ENCODE measurements at regions not wholly inside any gene's neighbourhood (a gene's known extent, or its start where the extent isn't known, plus 50 kb on each side); places are given as distances from the start of the nearest gene placed in this dataset.

DNA sequence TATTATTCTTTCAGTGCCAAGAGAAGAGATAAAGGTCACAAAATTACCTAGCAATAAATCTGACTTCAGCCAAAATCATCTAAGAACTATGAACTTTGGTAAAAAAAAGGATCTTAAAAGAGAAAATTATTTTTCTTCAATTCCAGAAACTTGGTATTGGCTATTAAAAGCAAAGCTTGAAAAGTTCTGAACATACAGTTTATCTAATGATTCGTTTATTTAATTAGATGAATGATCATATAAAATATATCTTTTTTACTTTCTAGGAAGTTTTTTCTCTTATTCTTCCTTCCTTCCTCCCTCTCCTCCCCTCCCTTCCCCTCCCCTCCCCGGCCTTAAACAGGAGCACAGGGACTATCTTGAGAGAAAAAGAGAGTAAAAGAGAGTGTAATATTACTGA lies 536.1 kb downstream of the SOX11 start:
- Histone ChIP-seq H4K20me1 (ENCODE audit: insufficient read depth) (no peaks in the 10 kb centered on the region), H3F3A (ENCODE audit: insufficient read depth, low read length, poor library complexity, severe bottlenecking) (no peaks in the 10 kb centered on the region), H3K27ac (ENCODE audit: low read length) (no peak overlapping the region), H3K9ac (ENCODE audit: low read length) (no peak overlapping the region), H3K36me3 (ENCODE audit: insufficient read depth, low read length) (no peaks in the 10 kb centered on the region), H3K4me2 (ENCODE audit: low read length) (no peak overlapping the region), H3K27me3 (ENCODE audit: insufficient read depth, low read depth, low read length) (no peaks in the 10 kb centered on the region), H2AFZ (ENCODE audit: low read depth, low read length) (no peak overlapping the region), H3K9me2 (ENCODE audit: insufficient read depth, low read length) (no peaks in the 10 kb centered on the region), H3K79me2 (replicated peaks; ENCODE audit: insufficient read depth, low read length) (no peaks in the 10 kb centered on the region), H3K9me3 (ENCODE audit: low read length) (no peaks in the 10 kb centered on the region), H3K4me3 (ENCODE audit: low read length) (no peak overlapping the region)
- no peak for TF ChIP-seq POLR2AphosphoS5 (IDR thresholded peaks at IDR 0.05)
- TF ChIP-seq, protein P1, sequence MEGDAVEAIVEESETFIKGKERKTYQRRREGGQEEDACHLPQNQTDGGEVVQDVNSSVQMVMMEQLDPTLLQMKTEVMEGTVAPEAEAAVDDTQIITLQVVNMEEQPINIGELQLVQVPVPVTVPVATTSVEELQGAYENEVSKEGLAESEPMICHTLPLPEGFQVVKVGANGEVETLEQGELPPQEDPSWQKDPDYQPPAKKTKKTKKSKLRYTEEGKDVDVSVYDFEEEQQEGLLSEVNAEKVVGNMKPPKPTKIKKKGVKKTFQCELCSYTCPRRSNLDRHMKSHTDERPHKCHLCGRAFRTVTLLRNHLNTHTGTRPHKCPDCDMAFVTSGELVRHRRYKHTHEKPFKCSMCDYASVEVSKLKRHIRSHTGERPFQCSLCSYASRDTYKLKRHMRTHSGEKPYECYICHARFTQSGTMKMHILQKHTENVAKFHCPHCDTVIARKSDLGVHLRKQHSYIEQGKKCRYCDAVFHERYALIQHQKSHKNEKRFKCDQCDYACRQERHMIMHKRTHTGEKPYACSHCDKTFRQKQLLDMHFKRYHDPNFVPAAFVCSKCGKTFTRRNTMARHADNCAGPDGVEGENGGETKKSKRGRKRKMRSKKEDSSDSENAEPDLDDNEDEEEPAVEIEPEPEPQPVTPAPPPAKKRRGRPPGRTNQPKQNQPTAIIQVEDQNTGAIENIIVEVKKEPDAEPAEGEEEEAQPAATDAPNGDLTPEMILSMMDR (IDR thresholded peaks at IDR 0.05; ENCODE audit: poor library complexity, severe bottlenecking): no peak
- TF ChIP-seq MXI1 (conservative IDR thresholded peaks at IDR 0.05; ENCODE audit: poor library complexity, severe bottlenecking): no peak
- TF ChIP-seq REST (IDR thresholded peaks at IDR 0.05; ENCODE audit: borderline replicate concordance): no peak
- TF ChIP-seq RAD21 (conservative IDR thresholded peaks at IDR 0.05): no peak
- no peak for TF ChIP-seq TAF1 (IDR thresholded peaks at IDR 0.05; ENCODE audit: low read depth)
- TF ChIP-seq EP300 (conservative IDR thresholded peaks at IDR 0.05; ENCODE audit: poor library complexity, severe bottlenecking): no peak
- TF ChIP-seq SMC3 (conservative IDR thresholded peaks at IDR 0.05; ENCODE audit: poor library complexity): no peak
- no peak for TF ChIP-seq EZH2 (IDR thresholded peaks at IDR 0.05; ENCODE audit: borderline replicate concordance, insufficient read depth, low read length, poor library complexity, severe bottlenecking)

DNA sequence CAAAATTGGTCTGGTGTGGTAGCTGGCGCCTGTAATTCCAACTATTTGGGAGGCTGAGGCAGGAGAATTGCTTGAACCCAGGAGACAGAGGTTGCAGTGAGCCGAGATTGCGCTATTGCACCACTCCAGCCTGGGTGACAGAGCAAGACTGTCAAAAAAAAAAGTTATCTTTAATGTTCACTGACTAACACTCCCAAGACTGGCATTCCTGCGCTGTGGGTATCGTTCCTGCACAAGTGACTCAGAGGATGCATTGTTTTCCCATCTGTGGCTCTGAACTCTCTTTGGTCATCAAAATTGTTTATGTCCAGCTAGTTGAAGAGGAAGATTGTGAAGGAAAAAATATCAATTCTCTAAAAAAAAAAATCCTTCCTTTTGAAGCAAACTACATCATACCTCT lies 539.0 kb downstream of the SOX11 start:
- H3K9me3 ChIP-seq (ENCODE audit: low read length): no peaks in the 10 kb centered on the region
- H3K9ac ChIP-seq (ENCODE audit: low read length): no peak overlapping the region
- no peak overlapping the region for H3K4me2 ChIP-seq (ENCODE audit: low read length)
- no peaks in the 10 kb centered on the region for H3K36me3 ChIP-seq (ENCODE audit: insufficient read depth, low read length)
- H3K27ac ChIP-seq (ENCODE audit: low read length): no peak overlapping the region
- no peak overlapping the region for H3K4me3 ChIP-seq (ENCODE audit: low read length)
- no peaks in the 10 kb centered on the region for H3K79me2 ChIP-seq (replicated peaks; ENCODE audit: insufficient read depth, low read length)
- TF ChIP-seq MXI1 (conservative IDR thresholded peaks at IDR 0.05; ENCODE audit: poor library complexity, severe bottlenecking) (no peak), RAD21 (conservative IDR thresholded peaks at IDR 0.05) (no peak), EZH2 (IDR thresholded peaks at IDR 0.05; ENCODE audit: borderline replicate concordance, insufficient read depth, low read length, poor library complexity, severe bottlenecking) (no peak), REST (IDR thresholded peaks at IDR 0.05; ENCODE audit: borderline replicate concordance) (no peak), SMC3 (conservative IDR thresholded peaks at IDR 0.05; ENCODE audit: poor library complexity) (no peak), TAF1 (IDR thresholded peaks at IDR 0.05; ENCODE audit: low read depth) (no peak), EP300 (conservative IDR thresholded peaks at IDR 0.05; ENCODE audit: poor library complexity, severe bottlenecking) (no peak), POLR2AphosphoS5 (IDR thresholded peaks at IDR 0.05) (no peak)
- TF ChIP-seq, protein P1 (IDR thresholded peaks at IDR 0.05; ENCODE audit: poor library complexity, severe bottlenecking): no peak
- no peaks in the 10 kb centered on the region for H3F3A ChIP-seq (ENCODE audit: insufficient read depth, low read length, poor library complexity, severe bottlenecking)
- H4K20me1 ChIP-seq (ENCODE audit: insufficient read depth): no peaks in the 10 kb centered on the region
- H3K9me2 ChIP-seq (ENCODE audit: insufficient read depth, low read length): no peaks in the 10 kb centered on the region
- no peak overlapping the region for H2AFZ ChIP-seq (ENCODE audit: low read depth, low read length)
- no peaks in the 10 kb centered on the region for H3K27me3 ChIP-seq (ENCODE audit: insufficient read depth, low read depth, low read length)

Data from neural cell (in vitro differentiated cells).